HepG2 (cell line): ENCODE measurements at regions not wholly inside any gene's neighbourhood (a gene's known extent, or its start where the extent isn't known, plus 50 kb on each side); places are given as distances from the start of the nearest gene placed in this dataset.

ENCODE experiments used
- ATAC-seq: fragments of 200-7000 bp; cut with Tn5 transposase; 3 replicates; pipeline ENCODE4 v1.9.1; 2020; ENCODE audit warnings: mild to moderate bottlenecking, moderate library complexity
- BruUV-seq: library from RNA; stranded (reverse); fragments of 400-500 nt; replicated peaks from 2 replicates; lab custom pipeline; 2021; lab: Mats Ljungman, UMichigan
- CTCF ChIA-PET: fragments of 300-600 bp; formaldehyde crosslinking; extraction: SDS; loops from one replicate; lab custom pipeline; 2021; ENCODE audit warnings: low total read pairs, inconsistent platforms, low intra/inter-chr PET ratio; lab: Yijun Ruan, JAX
- POLR2A ChIA-PET: fragments of 350-600 bp; sonication (Branson Sonifier 250); formaldehyde crosslinking; loops from one replicate; lab custom pipeline; 2020; ENCODE audit warnings: antibody characterized with exemption, inconsistent platforms; lab: Yijun Ruan, JAX
- DNase-seq: peaks from one replicate; pipeline ENCODE4 v3.0.0-alpha.2; 2015; ENCODE audit warnings: low spot score
- FAIRE-seq: peaks from 3 replicates; lab custom pipeline; 2011; peaks lifted over from hg19 to GRCh38; lab: Jason Lieb, UNC
- H2AFZ ChIP-seq: one replicate; pipeline ENCODE4 v1.6.1; 2011; ENCODE audit warnings: low read length, inconsistent platforms
- H3K27ac ChIP-seq: fragments of 300-600 bp; 3 replicates; pipeline ENCODE4 v1.8.0; 2011; ENCODE audit warnings: mixed run types, mild to moderate bottlenecking, mixed read lengths, low read length, inconsistent platforms; ENCODE audit not compliant: insufficient read depth; ENCODE audit errors: extremely low read length
- H3K27me3 ChIP-seq, 2 experiments: fragments of 200-600 bp in 1 of 2; 2 replicates in 1 of 2; 3 replicates in 1 of 2; pipeline versions ENCODE4 v1.6.0 to v1.8.0; 2011; ENCODE audit warnings: low read length in 2 of 2, mild to moderate bottlenecking in 2 of 2, moderate library complexity in 2 of 2, inconsistent platforms in 1 of 2; ENCODE audit not compliant: insufficient read depth in 2 of 2, control insufficient read depth in 1 of 2
- H3K36me3 ChIP-seq, 2 experiments: fragments of 200-600 bp in 1 of 2; replicated peaks in 1 of 2; 2 replicates in 1 of 2; 3 replicates in 1 of 2; pipeline versions ENCODE4 v1.5.1 to v1.8.0; 2011; ENCODE audit warnings: low read length in 2 of 2, inconsistent platforms in 1 of 2; ENCODE audit not compliant: insufficient read depth in 2 of 2, control insufficient read depth in 1 of 2
- H3K4me1 ChIP-seq: 2 replicates; pipeline ENCODE4 v1.5.1; 2012; ENCODE audit warnings: low read length, inconsistent platforms; ENCODE audit not compliant: insufficient read depth
- H3K4me2 ChIP-seq: 2 replicates; pipeline ENCODE4 v1.6.0; 2011; ENCODE audit warnings: low read depth, low read length, inconsistent platforms
- H3K4me3 ChIP-seq, 3 experiments: fragments of 200-600 bp in 1 of 3; sonication (generic), shearing (Covaris generic) in 1 of 3; replicated peaks in 1 of 3; 2 replicates each; pipeline ENCODE4 v1.5.1; 2011 to 2016; ENCODE audit warnings: low read length in 3 of 3, inconsistent platforms in 2 of 3, low read depth in 2 of 3, mild to moderate bottlenecking in 2 of 3, control low read depth in 1 of 3, mixed read lengths in 1 of 3; ENCODE audit not compliant: insufficient read depth in 1 of 3
- H3K79me2 ChIP-seq: one replicate; pipeline ENCODE4 v1.6.1; 2011; ENCODE audit warnings: low read length, inconsistent platforms; ENCODE audit not compliant: insufficient read depth
- H3K9ac ChIP-seq: 2 replicates; pipeline ENCODE4 v1.6.0; 2011; ENCODE audit warnings: mild to moderate bottlenecking, low read depth, low read length, inconsistent platforms; ENCODE audit not compliant: insufficient read depth
- H3K9me3 ChIP-seq: 2 replicates; pipeline ENCODE4 v1.5.1; 2012; ENCODE audit warnings: mild to moderate bottlenecking, low read length
- H4K20me1 ChIP-seq: 2 replicates; pipeline ENCODE4 v1.6.0; 2011; ENCODE audit warnings: inconsistent platforms, mild to moderate bottlenecking, low read length, moderate library complexity; ENCODE audit not compliant: insufficient read depth
- BATF2 ChIP-seq: sonication (generic); formaldehyde crosslinking; IDR thresholded peaks from 2 replicates; pipeline ENCODE4 v1.8.0; 2022; ENCODE audit warnings: mild to moderate bottlenecking, missing genetic modification reagents, moderate library complexity
- ETV6 ChIP-seq: sonication (generic); formaldehyde crosslinking; conservative IDR thresholded peaks from 2 replicates; pipeline ENCODE4 v1.4.0; 2020; ENCODE audit warnings: missing genetic modification reagents
- GATA4 ChIP-seq: sonication (generic); IDR thresholded peaks from 2 replicates; pipeline ENCODE4 v1.6.1; 2016; ENCODE audit warnings: antibody characterized with exemption, low read depth, borderline replicate concordance
- KAT7 ChIP-seq: IDR thresholded peaks from 2 replicates; pipeline ENCODE4 v1.6.1; 2018; ENCODE audit warnings: borderline replicate concordance, missing compliant biosample characterization
- KLF12 ChIP-seq: sonication (generic); formaldehyde crosslinking; IDR thresholded peaks from 2 replicates; pipeline ENCODE4 v1.4.0; 2020; ENCODE audit warnings: missing genetic modification reagents, borderline replicate concordance
- PRDM4 ChIP-seq: sonication (generic); formaldehyde crosslinking; IDR thresholded peaks from 2 replicates; pipeline ENCODE4 v1.9.0; 2021; ENCODE audit warnings: missing genetic modification reagents, borderline replicate concordance
- SMAD1 ChIP-seq: sonication (generic); formaldehyde crosslinking; IDR thresholded peaks from 2 replicates; pipeline ENCODE4 v1.4.0; 2020; ENCODE audit warnings: missing genetic modification reagents, low read depth, mild to moderate bottlenecking, borderline replicate concordance
- ZMAT5 ChIP-seq: sonication (generic); formaldehyde crosslinking; IDR thresholded peaks from 2 replicates; pipeline ENCODE4 v1.5.0; 2020; ENCODE audit warnings: mild to moderate bottlenecking, low read depth, missing genetic modification reagents, borderline replicate concordance
- ZNF24 ChIP-seq: fragments of 450-650 bp; IDR thresholded peaks from 2 replicates; pipeline ENCODE4 v1.6.1; 2017; ENCODE audit warnings: antibody characterized with exemption, mild to moderate bottlenecking
- ZNF350 ChIP-seq: sonication (generic); formaldehyde crosslinking; IDR thresholded peaks from 2 replicates; pipeline ENCODE4 v1.4.0; 2020; ENCODE audit warnings: mild to moderate bottlenecking, low read depth, missing genetic modification reagents, borderline replicate concordance
- ZNF354B ChIP-seq: sonication (generic); formaldehyde crosslinking; IDR thresholded peaks from 2 replicates; pipeline ENCODE4 v1.8.0; 2022; ENCODE audit warnings: mild to moderate bottlenecking, missing genetic modification reagents
- ZNF616 ChIP-seq: sonication (generic); formaldehyde crosslinking; IDR thresholded peaks from 2 replicates; pipeline ENCODE4 v1.5.0; 2020; ENCODE audit warnings: low read depth, mild to moderate bottlenecking, missing genetic modification reagents
- ZNF660 ChIP-seq: sonication (generic); formaldehyde crosslinking; IDR thresholded peaks from 2 replicates; pipeline ENCODE4 v1.5.1; 2020; ENCODE audit warnings: mild to moderate bottlenecking, low read depth, missing genetic modification reagents, borderline replicate concordance
- ZNF737 ChIP-seq: sonication (generic); formaldehyde crosslinking; IDR thresholded peaks from 2 replicates; pipeline ENCODE4 v1.5.0; 2020; ENCODE audit warnings: missing genetic modification reagents, mild to moderate bottlenecking, borderline replicate concordance
- ZNF780A ChIP-seq: sonication (generic); formaldehyde crosslinking; IDR thresholded peaks from 2 replicates; pipeline ENCODE4 v1.8.0; 2022; ENCODE audit warnings: mild to moderate bottlenecking, missing genetic modification reagents, moderate library complexity
- ZSCAN5A ChIP-seq: sonication (generic); formaldehyde crosslinking; IDR thresholded peaks from 2 replicates; pipeline ENCODE4 v1.8.0; 2022; ENCODE audit warnings: mild to moderate bottlenecking, missing genetic modification reagents, borderline replicate concordance
- WGBS: methylation state at CpG from one replicate; pipeline ENCODE4 v1.1.6; 2017; ENCODE audit warnings: low lambda C conversion rate; 5-methylcytosine and 5-hydroxymethylcytosine counted together
- in situ Hi-C: cut with HindIII; loops from 2 replicates; pipeline ENCODE4 v1.10.0; 2017; ENCODE audit warnings: low pct_unique_long_range_greater_than_20kb; ENCODE audit not compliant: extremely low pct_ligation_motif_present
- intact Hi-C: fragments of 100-400 bp; cut with micrococcal nuclease; formaldehyde crosslinking; loops from one replicate; pipeline ENCODE4 v1.10.0; 2022; ENCODE audit not compliant: unreplicated experiment
- TF ChIP-seq, protein P1 (sequence below): sonication (generic); formaldehyde crosslinking; IDR thresholded peaks from 2 replicates; pipeline ENCODE4; 2020; ENCODE audit warnings: missing genetic modification reagents, mild to moderate bottlenecking, borderline replicate concordance

DNA sequence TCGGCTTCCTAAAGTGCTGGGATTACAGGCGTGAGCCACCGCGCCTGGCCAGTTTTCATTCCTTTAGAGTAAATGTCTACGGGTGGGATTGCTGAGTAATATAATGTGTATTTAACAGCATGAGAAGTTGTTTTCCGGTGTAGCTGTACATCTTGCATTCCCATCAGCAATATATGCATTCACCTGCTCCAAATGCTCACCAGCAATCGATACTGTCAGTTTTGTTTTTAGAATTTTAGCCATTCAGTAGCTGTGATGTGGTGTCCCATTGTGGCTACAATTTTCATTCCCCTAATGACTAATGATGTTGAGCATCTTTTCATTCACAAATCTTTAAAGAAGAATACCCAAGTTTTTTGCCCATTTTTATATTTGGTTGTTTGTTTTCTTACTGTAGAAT lies 134.8 kb upstream of the RGMA start:
- DNase-seq (no peak), ATAC-seq (no peak), FAIRE-seq (no peak)
- ChIA-PET POLR2A (no interaction called here), CTCF (no interaction called here)
- Histone ChIP-seq H3K4me1 (no peaks in the 10 kb centered on the region), H3K27me3 (no peaks in the 10 kb centered on the region), H4K20me1 (no peaks in the 10 kb centered on the region), H3K79me2 (no peaks in the 10 kb centered on the region), H3K4me3 (no peak overlapping the region), H3K9me3 (no peaks in the 10 kb centered on the region), H2AFZ (no peak overlapping the region), H3K36me3 (no peaks in the 10 kb centered on the region), H3K27ac (no peak overlapping the region), H3K9ac (no peak overlapping the region), H3K4me2 (no peak overlapping the region)
- intact Hi-C loops: no loop called here
- no TSS peak for BruUV-seq
- in situ Hi-C loops: no loop called here
- 62% methylated on average over 7 of the region's 7 CpGs for WGBS
- TF ChIP-seq ZMAT5 (CRISPR knock-in tag): no peak
- no peak for TF ChIP-seq PRDM4
- TF ChIP-seq ZNF660 (CRISPR knock-in tag): no peak
- TF ChIP-seq, protein P1, sequence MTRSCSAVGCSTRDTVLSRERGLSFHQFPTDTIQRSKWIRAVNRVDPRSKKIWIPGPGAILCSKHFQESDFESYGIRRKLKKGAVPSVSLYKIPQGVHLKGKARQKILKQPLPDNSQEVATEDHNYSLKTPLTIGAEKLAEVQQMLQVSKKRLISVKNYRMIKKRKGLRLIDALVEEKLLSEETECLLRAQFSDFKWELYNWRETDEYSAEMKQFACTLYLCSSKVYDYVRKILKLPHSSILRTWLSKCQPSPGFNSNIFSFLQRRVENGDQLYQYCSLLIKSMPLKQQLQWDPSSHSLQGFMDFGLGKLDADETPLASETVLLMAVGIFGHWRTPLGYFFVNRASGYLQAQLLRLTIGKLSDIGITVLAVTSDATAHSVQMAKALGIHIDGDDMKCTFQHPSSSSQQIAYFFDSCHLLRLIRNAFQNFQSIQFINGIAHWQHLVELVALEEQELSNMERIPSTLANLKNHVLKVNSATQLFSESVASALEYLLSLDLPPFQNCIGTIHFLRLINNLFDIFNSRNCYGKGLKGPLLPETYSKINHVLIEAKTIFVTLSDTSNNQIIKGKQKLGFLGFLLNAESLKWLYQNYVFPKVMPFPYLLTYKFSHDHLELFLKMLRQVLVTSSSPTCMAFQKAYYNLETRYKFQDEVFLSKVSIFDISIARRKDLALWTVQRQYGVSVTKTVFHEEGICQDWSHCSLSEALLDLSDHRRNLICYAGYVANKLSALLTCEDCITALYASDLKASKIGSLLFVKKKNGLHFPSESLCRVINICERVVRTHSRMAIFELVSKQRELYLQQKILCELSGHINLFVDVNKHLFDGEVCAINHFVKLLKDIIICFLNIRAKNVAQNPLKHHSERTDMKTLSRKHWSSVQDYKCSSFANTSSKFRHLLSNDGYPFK (CRISPR knock-in tag): no peak
- TF ChIP-seq ZNF737 (CRISPR knock-in tag): no peak
- no peak for TF ChIP-seq ZNF24
- no peak for TF ChIP-seq ZNF780A
- TF ChIP-seq GATA4: no peak
- TF ChIP-seq ZSCAN5A (CRISPR knock-in tag): no peak
- no peak for TF ChIP-seq ZNF616 (CRISPR knock-in tag)
- TF ChIP-seq BATF2 (CRISPR knock-in tag): no peak
- no peak for TF ChIP-seq ETV6 (CRISPR knock-in tag)
- TF ChIP-seq KLF12 (CRISPR knock-in tag): no peak
- TF ChIP-seq SMAD1: no peak
- no peak for TF ChIP-seq ZNF350 (CRISPR knock-in tag)
- no peak for TF ChIP-seq ZNF354B
- TF ChIP-seq KAT7: no peak
